ENCODE measurements at regions not wholly inside any gene's neighbourhood (a gene's known extent, or its start where the extent isn't known, plus 50 kb on each side); places are given as distances from the start of the nearest gene placed in this dataset.
"Not testable (repeated sequence)": the region's sequence is repeated elsewhere in the genome, so short reads cannot be mapped to it uniquely, and the experiment has no call there.

DNA sequence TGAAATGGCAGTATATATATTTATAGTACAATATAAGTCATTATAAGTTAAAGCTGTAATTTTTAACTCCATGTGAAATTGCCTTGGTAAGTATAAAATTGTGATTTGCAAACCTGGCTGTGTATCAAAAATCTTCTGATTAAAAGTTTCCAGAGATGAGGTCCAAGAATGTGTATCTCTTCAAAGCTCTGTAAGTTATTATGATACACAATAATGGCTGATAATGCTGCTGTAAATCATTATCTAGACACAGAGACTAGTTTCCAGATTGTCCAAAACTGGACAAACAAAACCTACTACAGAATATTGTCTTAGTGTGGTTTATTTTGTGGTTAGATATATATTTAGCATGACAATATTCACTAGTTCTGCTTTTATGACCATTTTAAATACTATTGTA is 514.8 kb downstream of the SLC6A15 start:
- no peaks in the 10 kb centered on the region for H3K27me3 ChIP-seq (ENCODE audit: insufficient read depth, insufficient read length)
- no peak for TF ChIP-seq ZNF274 (IDR thresholded peaks at IDR 0.05; ENCODE audit: low read depth, low read length)
- no peak for TF ChIP-seq YY1 (IDR thresholded peaks at IDR 0.05; ENCODE audit: insufficient read depth, insufficient read length)
- no peak for TF ChIP-seq SUZ12 (IDR thresholded peaks at IDR 0.05; ENCODE audit: extremely low read depth, insufficient read depth, insufficient read length)
- H3K9me3 ChIP-seq (ENCODE audit: insufficient read depth, low read length), result no peaks in the 10 kb centered on the region; the same call in 1 of the 2 replicates

DNA sequence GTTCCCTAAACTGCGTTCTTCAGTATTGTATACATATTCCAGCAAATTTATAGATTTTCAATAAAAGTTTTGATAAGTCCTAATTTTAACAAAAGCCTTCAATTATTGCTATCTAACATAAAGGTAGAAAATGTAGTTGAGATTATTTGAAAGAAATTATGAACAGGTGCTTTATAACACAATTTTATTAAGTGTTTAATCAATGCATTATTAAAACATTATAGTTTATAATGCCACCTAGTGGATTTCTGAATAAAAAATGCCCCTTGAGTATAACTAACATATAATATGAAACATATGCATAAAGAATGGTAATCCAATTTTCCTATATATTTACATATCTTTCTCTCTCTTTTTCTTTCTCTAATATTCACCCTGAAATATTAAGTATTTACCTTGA is 515.3 kb downstream of the SLC6A15 start:
- Histone ChIP-seq H3K4me1 (ENCODE audit: insufficient read depth, insufficient read length) (no peaks in the 10 kb centered on the region), H3K36me3 (ENCODE audit: insufficient read depth, insufficient read length, low read length) (no peaks in the 10 kb centered on the region), H3K9me3 (ENCODE audit: insufficient read depth, low read length) (no peaks in the 10 kb centered on the region; the same call in 1 of the 2 replicates), H3K27me3 (ENCODE audit: insufficient read depth, insufficient read length) (no peaks in the 10 kb centered on the region), H3K4me3 (ENCODE audit: insufficient read length, low read depth) (no peak overlapping the region), H3K9ac (ENCODE audit: insufficient read length, low read depth) (no peak overlapping the region)
- no peak for TF ChIP-seq YY1 (IDR thresholded peaks at IDR 0.05; ENCODE audit: insufficient read depth, insufficient read length)
- no peak for TF ChIP-seq ZNF274 (IDR thresholded peaks at IDR 0.05; ENCODE audit: low read depth, low read length)
- TF ChIP-seq SUZ12 (IDR thresholded peaks at IDR 0.05; ENCODE audit: extremely low read depth, insufficient read depth, insufficient read length), result no peak
- no peak for DNase-seq (ENCODE audit: low read depth, low spot score)

More for the DNA sequence above, 514.8 kb downstream of the SLC6A15 start:
- no peak for DNase-seq (ENCODE audit: low read depth, low spot score)
- H3K4me3 ChIP-seq (ENCODE audit: insufficient read length, low read depth), result no peak overlapping the region
- H3K36me3 ChIP-seq (ENCODE audit: insufficient read depth, insufficient read length, low read length), result no peaks in the 10 kb centered on the region
- no peaks in the 10 kb centered on the region for H3K4me1 ChIP-seq (ENCODE audit: insufficient read depth, insufficient read length)
- no peak overlapping the region for H3K9ac ChIP-seq (ENCODE audit: insufficient read length, low read depth)

DNA sequence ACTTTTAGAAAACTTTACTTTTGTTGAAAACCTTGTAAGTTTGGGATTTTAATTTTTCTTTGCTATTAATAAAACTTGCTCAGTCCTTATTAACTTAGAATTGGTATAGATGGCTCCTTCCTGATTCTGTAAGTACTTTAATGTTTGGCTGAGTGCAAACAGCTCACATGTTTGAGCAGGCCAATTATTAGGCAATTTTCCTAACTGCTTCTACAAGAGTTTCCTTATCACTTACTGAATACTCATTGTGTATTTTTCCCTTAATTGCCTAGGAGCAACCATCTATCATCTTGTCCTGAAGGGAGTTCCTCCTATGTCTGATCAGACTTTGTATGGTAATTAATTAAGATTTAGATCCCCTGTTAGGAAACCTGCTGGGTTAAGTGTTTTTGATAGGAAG is 521.4 kb downstream of the SLC6A15 start:
- H3K4me1 ChIP-seq (ENCODE audit: insufficient read depth, insufficient read length); H3K36me3 ChIP-seq (ENCODE audit: insufficient read depth, insufficient read length, low read length); H3K9ac ChIP-seq (ENCODE audit: insufficient read length, low read depth); H3K27me3 ChIP-seq (ENCODE audit: insufficient read depth, insufficient read length); H3K4me3 ChIP-seq (ENCODE audit: insufficient read length, low read depth); DNase-seq (ENCODE audit: low read depth, low spot score): not testable (repeated sequence)
- peaks cover 13% of the 10 kb centered on the region; the same call in 1 of the 2 replicates for H3K9me3 ChIP-seq (ENCODE audit: insufficient read depth, low read length)

- Histone ChIP-seq H3K27me3 (ENCODE audit: insufficient read depth, insufficient read length) (no peaks in the 10 kb centered on the region), H3K36me3 (ENCODE audit: insufficient read depth, insufficient read length, low read length) (no peaks in the 10 kb centered on the region), H3K4me3 (ENCODE audit: insufficient read length, low read depth) (no peak overlapping the region), H3K9ac (ENCODE audit: insufficient read length, low read depth) (no peak overlapping the region), H3K9me3 (ENCODE audit: insufficient read depth, low read length) (no peaks in the 10 kb centered on the region), H3K4me1 (ENCODE audit: insufficient read depth, insufficient read length) (no peaks in the 10 kb centered on the region)
- DNase-seq (ENCODE audit: low read depth, low spot score), result no peak
- no peak for TF ChIP-seq YY1 (IDR thresholded peaks at IDR 0.05; ENCODE audit: insufficient read depth, insufficient read length)
- TF ChIP-seq ZNF274 (IDR thresholded peaks at IDR 0.05; ENCODE audit: low read depth, low read length), result no peak
- no peak for TF ChIP-seq SUZ12 (IDR thresholded peaks at IDR 0.05; ENCODE audit: extremely low read depth, insufficient read depth, insufficient read length)
These were observed 528.2 kb downstream of the SLC6A15 start for GRCh38 chr12:84384384-84384783.

DNA sequence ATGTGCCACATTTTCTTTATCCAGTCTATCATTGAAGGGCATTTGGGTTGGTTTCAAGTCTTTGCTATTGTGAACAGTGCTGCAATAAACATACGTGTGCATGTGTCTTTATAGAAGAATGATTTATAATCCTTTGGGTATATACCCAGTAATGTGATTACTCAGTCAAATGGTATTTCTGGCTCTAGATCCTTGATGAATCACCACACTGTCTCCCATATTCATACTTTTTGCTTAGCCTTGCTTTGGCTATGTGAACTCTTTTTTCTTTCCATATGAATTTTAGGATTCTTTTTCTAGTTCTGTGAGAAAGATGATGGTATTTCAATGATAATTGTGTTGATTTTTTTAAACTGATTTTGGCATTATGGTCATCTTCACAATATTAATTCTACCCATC is 530.1 kb downstream of the SLC6A15 start:
- H3K27me3 ChIP-seq (ENCODE audit: insufficient read depth, insufficient read length); DNase-seq (ENCODE audit: low read depth, low spot score); H3K9me3 ChIP-seq (ENCODE audit: insufficient read depth, low read length); H3K4me3 ChIP-seq (ENCODE audit: insufficient read length, low read depth); H3K36me3 ChIP-seq (ENCODE audit: insufficient read depth, insufficient read length, low read length); H3K4me1 ChIP-seq (ENCODE audit: insufficient read depth, insufficient read length); H3K9ac ChIP-seq (ENCODE audit: insufficient read length, low read depth): not testable (repeated sequence)

DNA sequence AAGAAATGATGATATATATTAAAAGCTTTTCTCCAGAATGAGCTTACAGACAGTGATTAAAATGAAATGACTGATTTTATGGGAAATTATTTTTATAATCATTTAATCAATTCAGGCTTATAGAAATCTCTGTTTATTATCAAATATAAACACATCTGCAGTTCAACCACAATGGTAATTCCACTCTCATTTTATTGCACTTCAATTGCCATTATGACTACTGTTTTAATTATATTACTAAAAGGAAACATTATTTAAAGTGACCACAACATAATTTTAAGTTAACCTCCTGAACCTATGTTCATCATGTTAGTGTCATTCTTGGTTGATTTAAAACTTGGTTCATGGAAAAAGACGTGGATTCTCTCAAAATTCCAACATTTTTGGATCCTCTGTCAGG is 536.3 kb downstream of the SLC6A15 start:
- no peaks in the 10 kb centered on the region for H3K4me1 ChIP-seq (ENCODE audit: insufficient read depth, insufficient read length)
- no peaks in the 10 kb centered on the region for H3K36me3 ChIP-seq (ENCODE audit: insufficient read depth, insufficient read length, low read length)
- no peak for TF ChIP-seq ZNF274 (IDR thresholded peaks at IDR 0.05; ENCODE audit: low read depth, low read length)
- TF ChIP-seq SUZ12 (IDR thresholded peaks at IDR 0.05; ENCODE audit: extremely low read depth, insufficient read depth, insufficient read length), result no peak
- no peak for TF ChIP-seq YY1 (IDR thresholded peaks at IDR 0.05; ENCODE audit: insufficient read depth, insufficient read length)
- no peak overlapping the region for H3K9ac ChIP-seq (ENCODE audit: insufficient read length, low read depth)
- no peaks in the 10 kb centered on the region for H3K9me3 ChIP-seq (ENCODE audit: insufficient read depth, low read length)
- no peak for DNase-seq (ENCODE audit: low read depth, low spot score)
- H3K27me3 ChIP-seq (ENCODE audit: insufficient read depth, insufficient read length), result no peaks in the 10 kb centered on the region
- no peak overlapping the region for H3K4me3 ChIP-seq (ENCODE audit: insufficient read length, low read depth)

- Histone ChIP-seq H3K9ac (ENCODE audit: insufficient read length, low read depth) (no peak overlapping the region), H3K27me3 (ENCODE audit: insufficient read depth, insufficient read length) (no peaks in the 10 kb centered on the region), H3K4me3 (ENCODE audit: insufficient read length, low read depth) (no peak overlapping the region), H3K9me3 (ENCODE audit: insufficient read depth, low read length) (no peaks in the 10 kb centered on the region), H3K4me1 (ENCODE audit: insufficient read depth, insufficient read length) (no peaks in the 10 kb centered on the region), H3K36me3 (ENCODE audit: insufficient read depth, insufficient read length, low read length) (no peaks in the 10 kb centered on the region)
- no peak for DNase-seq (ENCODE audit: low read depth, low spot score)
- TF ChIP-seq SUZ12 (IDR thresholded peaks at IDR 0.05; ENCODE audit: extremely low read depth, insufficient read depth, insufficient read length), result no peak
These were observed 537.0 kb downstream of the SLC6A15 start for GRCh38 chr12:84375449-84376170.

DNA sequence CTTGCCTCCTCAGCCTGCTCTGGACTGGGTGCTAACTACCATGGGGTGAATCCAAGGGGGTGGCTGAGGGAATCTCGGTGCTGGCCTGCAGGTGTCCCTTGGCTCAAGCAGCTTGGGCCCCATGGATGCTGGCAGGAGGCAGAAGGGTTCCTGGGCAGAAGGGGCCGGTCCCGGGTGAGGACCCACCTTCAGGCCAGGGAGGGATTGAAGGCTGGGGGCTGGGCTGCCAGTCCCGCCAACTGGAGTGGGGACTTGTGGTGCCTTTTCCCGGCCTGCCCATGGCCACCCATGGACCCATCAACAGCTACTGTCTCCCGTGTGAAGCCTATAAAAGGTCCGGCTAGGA is 550.1 kb downstream of the SLC6A15 start:
- no peak for DNase-seq (ENCODE audit: low read depth, low spot score)
- H3K36me3 ChIP-seq (ENCODE audit: insufficient read depth, insufficient read length, low read length), result no peaks in the 10 kb centered on the region
- no peaks in the 10 kb centered on the region; the same call in 1 of the 2 replicates for H3K9me3 ChIP-seq (ENCODE audit: insufficient read depth, low read length)
- no peaks in the 10 kb centered on the region for H3K4me1 ChIP-seq (ENCODE audit: insufficient read depth, insufficient read length)
- no peak overlapping the region for H3K4me3 ChIP-seq (ENCODE audit: insufficient read length, low read depth)
- TF ChIP-seq YY1 (IDR thresholded peaks at IDR 0.05; ENCODE audit: insufficient read depth, insufficient read length) (no peak), SUZ12 (IDR thresholded peaks at IDR 0.05; ENCODE audit: extremely low read depth, insufficient read depth, insufficient read length) (no peak), ZNF274 (IDR thresholded peaks at IDR 0.05; ENCODE audit: low read depth, low read length) (no peak)
- no peak overlapping the region for H3K9ac ChIP-seq (ENCODE audit: insufficient read length, low read depth)
- no peaks in the 10 kb centered on the region for H3K27me3 ChIP-seq (ENCODE audit: insufficient read depth, insufficient read length)
